Activated CD4-positive, CD25-positive, alpha-beta regulatory T cell (primary cell): ENCODE measurements at regions not wholly inside any gene's neighbourhood (a gene's known extent, or its start where the extent isn't known, plus 50 kb on each side); places are given as distances from the start of the nearest gene placed in this dataset.

Experiments used
- DNase-seq, 4 experiments: peaks; one replicate each; lab custom pipeline; 2025; lab: John Stamatoyannopoulos, UW

GRCh38 chr15:91559066-91559465, 294.4 kb upstream of the SLCO3A1 start:
- no peak for DNase-seq

- DNase-seq, result no peak
Measured at GRCh38 chr15:91561371-91562100, 292.0 kb upstream of the SLCO3A1 start.

GRCh38 chr15:91562698-91563097, 290.8 kb upstream of the SLCO3A1 start:
- no peak for DNase-seq

GRCh38 chr15:91564631-91565030, 288.9 kb upstream of the SLCO3A1 start:
- no peak for DNase-seq

GRCh38 chr15:91566141-91566540, 287.4 kb upstream of the SLCO3A1 start:
- no peak for DNase-seq

GRCh38 chr15:91568036-91568435, 285.5 kb upstream of the SLCO3A1 start:
- no peak for DNase-seq

- no peak for DNase-seq
Measured at GRCh38 chr15:91572110-91572509, 281.4 kb upstream of the SLCO3A1 start.

GRCh38 chr15:91576096-91576495, 277.4 kb upstream of the SLCO3A1 start:
- no peak for DNase-seq

GRCh38 chr15:91578511-91578910, 275.0 kb upstream of the SLCO3A1 start:
- DNase-seq, result no peak

- DNase-seq, result no peak
Measured at GRCh38 chr15:91584895-91585294, 268.6 kb upstream of the SLCO3A1 start.

- DNase-seq, result no peak
Measured at GRCh38 chr15:91586560-91586959, 266.9 kb upstream of the SLCO3A1 start.

GRCh38 chr15:91589360-91589759, 264.1 kb upstream of the SLCO3A1 start:
- no peak for DNase-seq

- DNase-seq, result no peak
Measured at GRCh38 chr15:91592567-91592966, 260.9 kb upstream of the SLCO3A1 start.

GRCh38 chr15:91593067-91593466, 260.4 kb upstream of the SLCO3A1 start:
- no peak for DNase-seq

- no peak for DNase-seq
Measured at GRCh38 chr15:91593653-91594052, 259.9 kb upstream of the SLCO3A1 start.

- no peak for DNase-seq
Measured at GRCh38 chr15:91599261-91599660, 254.2 kb upstream of the SLCO3A1 start.

- no peak for DNase-seq
Measured at GRCh38 chr15:91603384-91604080, 250.0 kb upstream of the SLCO3A1 start.

- no peak for DNase-seq
Measured at GRCh38 chr15:91604122-91604521, 249.4 kb upstream of the SLCO3A1 start.

- DNase-seq, result no peak
Measured at GRCh38 chr15:91605576-91605975, 247.9 kb upstream of the SLCO3A1 start.

GRCh38 chr15:91609231-91609630, 244.3 kb upstream of the SLCO3A1 start:
- DNase-seq, result no peak

- no peak for DNase-seq
Measured at GRCh38 chr15:91609966-91610365, 243.5 kb upstream of the SLCO3A1 start.

GRCh38 chr15:91611561-91612323, 241.8 kb upstream of the SLCO3A1 start:
- no peak for DNase-seq

GRCh38 chr15:91620229-91620628, 233.3 kb upstream of the SLCO3A1 start:
- no peak for DNase-seq
